HG03439 (cell line): ENCODE measurements at regions not wholly inside any gene's neighbourhood (a gene's known extent, or its start where the extent isn't known, plus 50 kb on each side); places are given as distances from the start of the nearest gene placed in this dataset.

Experiments
- ATAC-seq: cut with Tn5 transposase; IDR thresholded peaks from one replicate; pipeline ENCODE4 v1.9.1; 2021; ENCODE audit warnings: mild to moderate bottlenecking, moderate library complexity; ENCODE audit not compliant: unreplicated experiment

- ATAC-seq: no peak
Observed at GRCh38 chr7:45343746-45344145, 186.2 kb downstream of the RAMP3 start.

GRCh38 chr7:45347804-45348203 is 190.2 kb downstream of the RAMP3 start:
- ATAC-seq: no peak

- ATAC-seq: no peak
Observed at GRCh38 chr7:45349090-45349489, 191.5 kb downstream of the RAMP3 start.

GRCh38 chr7:45350896-45351295 is 193.3 kb downstream of the RAMP3 start:
- ATAC-seq: no peak

- no peak for ATAC-seq
Observed at GRCh38 chr7:45358287-45358686, 200.7 kb downstream of the RAMP3 start.

- no peak for ATAC-seq
Observed at GRCh38 chr7:45359250-45359649, 201.7 kb downstream of the RAMP3 start.

- no peak for ATAC-seq
Observed at GRCh38 chr7:45359776-45360175, 202.2 kb downstream of the RAMP3 start.

GRCh38 chr7:45363669-45364068 is 206.1 kb downstream of the RAMP3 start:
- no peak for ATAC-seq

GRCh38 chr7:45365341-45365740 is 207.8 kb downstream of the RAMP3 start:
- no peak for ATAC-seq

- ATAC-seq: no peak
Observed at GRCh38 chr7:45366475-45366874, 207.7 kb upstream of the ADCY1 start.

- no peak for ATAC-seq
Observed at GRCh38 chr7:45367026-45367425, 207.1 kb upstream of the ADCY1 start.

- ATAC-seq: no peak
Observed at GRCh38 chr7:45368129-45368807, 205.9 kb upstream of the ADCY1 start.

- no peak for ATAC-seq
Observed at GRCh38 chr7:45384499-45384898, 189.7 kb upstream of the ADCY1 start.

- ATAC-seq: no peak
Observed at GRCh38 chr7:45387837-45388236, 186.3 kb upstream of the ADCY1 start.

GRCh38 chr7:45389073-45389872 is 184.9 kb upstream of the ADCY1 start:
- no peak for ATAC-seq

GRCh38 chr7:45390180-45390579 is 184.0 kb upstream of the ADCY1 start:
- no peak for ATAC-seq

- no peak for ATAC-seq
Observed at GRCh38 chr7:45390731-45391130, 183.4 kb upstream of the ADCY1 start.

GRCh38 chr7:45391618-45392451 is 182.3 kb upstream of the ADCY1 start:
- ATAC-seq: no peak

- ATAC-seq: no peak
Observed at GRCh38 chr7:45394117-45394708, 180.0 kb upstream of the ADCY1 start.

GRCh38 chr7:45399069-45399468 is 175.1 kb upstream of the ADCY1 start:
- no peak for ATAC-seq

- ATAC-seq: no peak
Observed at GRCh38 chr7:45400680-45401079, 173.5 kb upstream of the ADCY1 start.
